ENCODE measurements at regions not wholly inside any gene's neighbourhood (a gene's known extent, or its start where the extent isn't known, plus 50 kb on each side); places are given as distances from the start of the nearest gene placed in this dataset.
"Not testable (repeated sequence)": the region's sequence is repeated elsewhere in the genome, so short reads cannot be mapped to it uniquely, and the experiment has no call there.

DNA sequence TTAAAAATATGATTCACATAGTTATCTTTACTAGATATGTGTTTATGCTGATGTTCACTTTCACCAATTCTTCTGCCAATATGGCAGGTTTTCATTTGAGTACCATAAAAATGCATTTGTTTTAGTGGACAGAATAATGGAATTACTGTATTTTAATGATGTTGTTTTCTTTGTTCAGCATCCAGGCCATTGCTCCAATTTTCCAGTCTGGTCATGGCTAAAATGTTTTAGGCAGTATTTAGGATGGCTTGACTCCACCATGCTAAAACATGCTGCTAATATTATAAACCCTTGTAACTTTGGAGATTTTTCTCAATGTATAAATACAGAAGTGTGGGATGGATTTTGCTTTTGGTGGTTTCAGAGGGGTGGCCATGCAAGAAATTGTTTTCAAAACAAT lies 273.0 kb upstream of the RPS23 start:
- DNase-seq (ENCODE audit: low read depth), result no peak

DNA sequence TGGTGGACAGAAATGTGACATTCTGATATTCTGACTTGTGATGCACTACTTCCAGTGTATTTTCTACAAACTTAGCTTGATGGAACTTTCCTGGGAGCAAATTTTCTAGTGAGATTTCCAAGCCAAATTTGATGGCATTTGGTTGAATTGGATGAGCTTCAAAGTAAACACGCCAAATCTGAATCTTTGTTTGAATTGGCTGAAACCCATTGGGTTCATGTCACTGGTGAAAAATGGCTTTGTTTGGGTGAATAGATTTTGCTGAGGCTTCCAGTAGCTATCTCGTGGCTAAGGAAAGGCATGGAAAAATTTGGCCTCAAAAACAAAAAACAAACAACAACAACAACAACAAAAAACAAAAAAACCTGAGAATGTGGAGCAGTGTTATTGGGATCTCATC lies 271.1 kb upstream of the RPS23 start:
- DNase-seq (ENCODE audit: low read depth), result peak; percentile 3

DNA sequence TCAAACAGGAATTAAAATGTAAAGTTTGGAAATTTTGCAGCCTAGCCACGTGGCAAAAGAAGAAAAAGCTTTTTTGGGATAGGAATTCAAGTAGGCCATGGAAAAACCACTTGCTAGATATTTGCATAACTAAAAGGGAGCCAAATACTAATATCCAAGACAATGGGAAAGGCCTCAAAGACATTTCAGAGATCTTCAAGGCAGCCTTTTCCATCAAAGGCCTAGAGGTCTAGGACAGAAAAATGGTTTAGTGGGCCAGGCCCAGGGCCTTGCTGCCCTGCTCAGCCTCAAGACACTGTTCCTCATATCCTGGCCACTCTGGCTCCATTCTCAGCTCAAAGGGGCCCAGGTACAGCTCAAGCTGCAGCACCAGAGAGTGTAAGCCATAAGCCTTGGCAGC lies 265.9 kb upstream of the RPS23 start:
- no peak for DNase-seq (ENCODE audit: low read depth)

DNA sequence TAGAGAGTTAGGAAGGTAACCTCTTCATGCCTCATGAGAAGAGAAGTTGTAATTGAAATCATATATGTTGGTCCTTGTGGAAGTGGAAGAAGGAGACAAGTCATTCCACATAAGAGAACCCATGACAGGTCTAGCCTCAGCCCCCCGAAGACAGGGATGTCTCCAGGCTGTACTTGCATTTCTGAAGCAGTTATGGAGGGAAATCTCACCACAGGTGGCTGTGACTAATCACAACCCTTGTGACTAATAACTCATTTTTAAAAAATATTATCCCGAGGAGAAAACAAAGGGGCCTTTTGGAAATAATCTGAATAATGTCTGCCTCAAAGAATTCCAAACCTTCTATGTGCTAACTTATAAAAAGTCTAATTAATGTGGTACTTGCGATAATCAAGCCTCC lies 262.1 kb upstream of the RPS23 start:
- DNase-seq (ENCODE audit: low read depth), result no peak

DNA sequence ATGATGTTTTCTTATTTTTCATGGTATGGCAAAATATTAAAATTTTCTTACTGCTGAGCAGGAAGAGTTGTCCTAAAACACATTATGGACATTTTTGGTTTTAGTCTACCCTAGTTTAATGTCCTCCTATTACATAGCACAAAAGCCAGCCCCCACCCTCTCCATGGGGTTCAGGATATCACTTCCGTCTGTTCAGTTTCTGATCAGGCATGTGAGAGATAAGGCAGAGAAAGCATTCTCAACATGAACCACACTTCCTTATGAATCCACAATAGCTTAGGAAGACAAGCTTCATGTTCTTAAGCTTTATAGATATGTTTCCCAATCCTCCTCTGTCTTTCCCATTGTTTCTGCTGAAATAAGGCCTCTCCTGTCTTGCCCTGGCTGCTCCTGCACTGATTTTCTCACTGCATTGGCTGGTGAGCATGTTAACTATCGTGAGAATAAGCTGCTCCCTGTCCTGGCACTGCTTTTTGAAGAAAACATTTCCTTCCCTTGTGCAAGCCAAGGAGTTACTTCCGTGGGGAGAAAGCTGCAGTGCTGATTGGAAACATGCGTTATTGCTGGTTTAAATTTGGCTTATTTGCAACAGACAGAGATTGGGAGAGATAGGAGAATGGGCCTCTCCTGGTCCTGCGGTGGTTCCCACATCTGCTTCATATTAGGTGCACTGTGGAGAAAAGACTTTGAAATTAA lies 260.3 kb upstream of the RPS23 start:
- peak; percentile 10 for DNase-seq (ENCODE audit: low read depth)

DNA sequence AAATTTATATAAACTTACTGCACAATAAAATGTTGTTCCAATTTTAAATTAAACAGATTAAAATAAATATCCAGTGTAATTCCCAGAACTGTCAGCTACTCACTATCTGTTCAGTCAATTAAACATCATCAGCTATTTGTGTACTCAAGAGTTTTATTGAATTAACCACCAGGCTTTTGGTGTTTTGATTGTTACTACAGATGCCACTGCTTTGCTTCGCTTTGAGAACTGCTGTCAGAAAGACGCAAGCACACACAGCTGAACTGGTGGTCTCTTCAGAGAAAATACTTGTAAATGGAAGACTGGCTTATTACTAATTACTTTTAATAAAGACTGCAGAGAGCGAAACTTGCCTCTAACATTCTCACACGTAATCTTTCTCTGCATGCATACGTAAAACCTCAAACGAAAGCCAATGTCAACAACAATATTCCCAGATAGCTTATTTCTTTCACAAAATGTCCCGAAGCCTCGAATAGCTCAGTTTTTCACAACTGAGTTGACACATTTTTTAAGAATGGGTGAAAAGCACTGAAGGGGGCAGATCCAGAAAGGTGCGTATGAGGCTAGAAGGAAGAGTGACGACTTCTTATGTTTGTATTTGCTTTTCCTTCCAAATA lies 259.6 kb upstream of the RPS23 start:
- no peak for DNase-seq (ENCODE audit: low read depth)

DNA sequence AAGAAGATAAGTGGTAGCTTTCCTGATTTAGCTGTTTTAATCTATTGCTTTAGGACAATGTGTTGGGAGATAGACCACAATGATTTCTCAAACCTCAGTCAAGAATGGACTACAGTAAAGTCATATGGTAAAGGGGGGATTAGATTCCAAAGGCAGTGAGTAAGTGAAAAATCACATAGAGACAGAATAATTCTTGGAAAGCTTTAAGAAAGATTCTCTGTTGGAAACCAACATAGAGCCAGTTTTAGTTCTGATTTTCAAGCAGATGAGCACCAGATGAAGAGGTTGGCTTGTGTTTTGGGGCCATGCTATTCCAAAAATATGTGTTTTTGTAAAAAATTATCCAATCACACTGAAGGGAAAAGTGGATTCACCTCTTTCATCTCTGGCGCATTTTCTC lies 256.8 kb upstream of the RPS23 start:
- no peak for DNase-seq (ENCODE audit: low read depth)

DNA sequence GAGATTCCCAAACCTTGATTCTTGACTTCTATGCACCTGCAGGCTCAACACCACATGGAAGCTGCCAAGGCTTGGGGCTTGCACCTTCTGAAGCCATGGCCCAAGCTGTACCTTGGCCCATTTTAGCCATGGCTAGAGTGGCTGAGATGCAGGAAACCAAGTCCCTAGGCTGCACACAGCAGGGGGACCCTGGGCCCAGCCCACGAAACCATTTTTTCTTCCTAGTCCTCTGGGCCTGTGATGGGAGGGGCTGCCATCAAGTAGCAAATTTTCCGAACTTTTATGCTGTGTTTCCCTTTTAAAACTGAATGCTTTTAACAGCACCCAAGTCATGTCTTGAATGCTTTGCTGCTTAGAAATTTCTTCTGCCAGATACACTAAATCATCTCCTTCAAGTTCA lies 253.9 kb upstream of the RPS23 start:
- DNase-seq (ENCODE audit: low read depth), result not testable (repeated sequence)

DNA sequence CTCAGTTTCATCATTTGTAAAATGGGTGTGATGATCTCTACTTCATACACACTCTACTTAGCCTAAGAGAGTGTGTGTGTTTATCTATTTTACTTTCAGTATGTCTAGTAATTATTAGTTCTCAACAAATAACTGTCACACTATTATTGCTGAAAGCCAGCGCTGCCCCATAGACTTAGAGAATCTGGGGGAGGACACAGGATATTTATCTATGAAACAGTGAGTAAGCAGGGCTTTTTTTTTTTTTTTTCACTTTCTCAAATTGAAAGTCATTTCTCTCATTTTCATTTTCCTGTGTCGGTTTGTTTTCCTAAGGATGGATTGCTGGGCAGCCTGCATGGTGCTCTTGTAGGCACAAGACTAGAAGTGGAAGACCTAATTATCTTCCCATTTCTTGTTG lies 248.4 kb upstream of the RPS23 start:
- DNase-seq (ENCODE audit: low read depth), result no peak

DNA sequence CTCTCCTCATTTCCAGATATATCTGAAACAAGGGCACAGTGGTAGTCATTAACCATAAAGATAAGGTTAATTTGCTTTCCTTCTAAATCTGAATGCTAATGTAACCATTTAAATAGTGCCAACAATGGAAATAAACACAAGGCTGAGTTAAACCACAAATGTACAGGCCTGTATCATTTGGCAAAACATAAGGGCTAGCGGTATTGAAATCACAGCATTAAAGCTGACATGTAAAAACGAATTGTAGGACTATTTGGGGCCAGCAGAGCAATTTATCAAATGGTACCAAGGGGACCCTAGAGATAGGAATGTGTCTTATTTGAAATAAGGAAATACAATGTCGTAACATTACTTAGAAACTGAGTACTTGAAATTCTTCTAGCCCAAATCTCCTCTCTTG lies 247.5 kb upstream of the RPS23 start:
- DNase-seq (ENCODE audit: low read depth), result no peak

DNA sequence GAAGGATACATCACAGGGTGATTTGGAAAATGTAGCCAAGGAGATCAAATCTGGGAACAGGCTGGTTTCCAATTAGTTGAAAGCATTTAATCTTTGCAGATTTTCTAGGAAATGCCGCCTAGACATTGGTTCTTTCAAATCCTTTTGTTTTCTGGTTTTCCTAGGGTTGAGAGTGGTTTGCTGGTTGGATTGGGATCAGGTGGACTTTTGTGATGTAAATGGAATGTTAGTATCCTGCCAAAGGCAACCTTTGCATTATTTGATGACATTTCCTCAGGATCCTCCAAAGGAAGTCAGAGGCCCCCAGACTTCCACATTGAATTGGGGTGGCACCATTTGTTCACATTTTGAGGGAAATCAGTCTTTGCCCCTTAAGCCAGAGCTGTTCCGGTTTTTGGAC lies 245.5 kb upstream of the RPS23 start:
- no peak for DNase-seq (ENCODE audit: low read depth)

DNA sequence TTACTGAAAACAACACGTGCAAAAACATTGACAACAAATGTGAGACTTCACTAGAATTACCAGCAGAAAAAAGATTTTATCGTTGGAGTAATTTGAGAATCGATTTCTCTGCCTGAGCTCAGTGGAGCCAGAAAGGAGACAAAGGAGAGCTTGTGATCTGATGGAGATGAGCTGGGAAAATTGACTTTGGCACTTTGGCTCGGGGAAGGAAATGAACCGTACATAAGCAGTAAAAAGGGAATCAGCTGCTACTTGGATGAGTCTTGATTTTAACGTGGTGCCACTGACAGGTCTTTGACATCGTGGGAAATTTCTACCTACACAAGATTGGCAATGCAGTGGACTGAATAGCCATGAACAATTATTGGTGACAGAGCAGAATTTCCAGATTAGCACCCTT lies 244.7 kb upstream of the RPS23 start:
- no peak for DNase-seq (ENCODE audit: low read depth)

DNA sequence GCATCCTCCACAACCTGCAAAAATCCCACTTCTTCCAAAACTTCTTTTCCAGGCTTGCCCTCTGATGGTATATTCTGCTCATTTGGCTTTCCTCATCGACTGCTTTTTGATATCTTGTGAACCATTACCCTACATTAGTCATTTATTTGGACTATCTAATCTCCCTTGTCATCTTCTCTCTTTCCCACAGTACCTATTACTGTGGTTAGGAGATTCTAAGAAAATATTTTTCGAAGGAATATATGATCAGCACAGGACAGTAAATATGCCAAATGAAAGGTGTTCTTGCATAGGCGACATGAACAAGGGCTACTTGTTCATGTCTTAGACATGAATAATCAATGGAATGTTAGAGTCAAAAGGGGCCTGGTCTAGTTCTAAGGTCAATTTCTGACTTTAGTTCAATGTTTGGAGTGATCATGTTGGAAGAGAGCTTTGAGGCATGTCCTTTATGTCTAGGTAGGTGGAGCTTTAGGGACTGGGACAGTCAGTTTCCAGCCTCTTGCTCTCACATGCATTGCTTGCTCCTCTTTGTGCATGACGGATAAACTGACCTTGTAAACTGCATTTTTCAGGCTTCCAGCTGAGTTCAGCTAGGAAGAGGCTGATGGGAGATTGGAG lies 243.4 kb upstream of the RPS23 start:
- DNase-seq (ENCODE audit: low read depth), result no peak

DNA sequence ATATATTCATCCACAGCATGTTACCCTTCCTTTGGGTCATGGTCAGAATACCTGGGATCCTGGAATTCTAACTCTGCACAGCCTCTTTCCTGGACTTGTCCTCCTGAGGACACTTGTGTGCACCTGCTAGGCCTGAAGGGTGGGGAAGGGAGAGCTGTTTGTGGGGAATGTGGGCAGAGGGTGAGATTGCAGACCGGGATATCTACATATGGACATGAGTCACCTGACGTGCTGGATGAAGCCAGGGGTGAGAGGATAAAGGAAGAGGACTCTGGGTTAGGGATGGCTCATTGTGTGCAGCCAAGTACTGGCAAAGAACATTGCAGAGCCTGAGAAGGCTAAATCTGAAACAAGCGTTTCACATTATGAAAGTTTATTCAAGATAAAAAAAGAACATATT lies 241.4 kb upstream of the RPS23 start:
- no peak for DNase-seq (ENCODE audit: low read depth)

DNA sequence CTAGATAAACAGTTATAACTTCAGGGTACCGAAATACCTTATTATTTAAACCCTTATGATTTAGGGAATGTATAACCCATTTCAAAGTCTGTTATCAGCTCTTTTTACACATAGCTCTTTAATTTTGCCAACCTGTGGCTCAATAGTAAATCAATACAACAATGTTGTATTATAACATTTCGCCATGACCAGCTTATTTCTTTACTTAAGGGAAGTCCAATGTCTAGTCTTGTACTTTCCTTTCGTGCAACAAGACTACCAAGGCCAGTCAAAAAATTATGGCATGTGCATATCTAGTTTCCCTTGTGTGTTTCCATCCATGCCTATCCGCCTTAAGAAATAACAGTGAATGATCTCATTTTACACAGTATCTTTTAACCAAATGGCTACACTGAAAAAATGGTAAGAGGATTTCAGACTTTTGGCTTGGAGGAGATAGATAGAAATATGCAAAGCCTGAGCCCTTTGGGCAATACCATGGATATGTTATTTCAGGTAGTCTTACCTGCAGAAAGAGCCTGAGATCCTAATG lies 239.5 kb upstream of the RPS23 start:
- no peak for DNase-seq (ENCODE audit: low read depth)

DNA sequence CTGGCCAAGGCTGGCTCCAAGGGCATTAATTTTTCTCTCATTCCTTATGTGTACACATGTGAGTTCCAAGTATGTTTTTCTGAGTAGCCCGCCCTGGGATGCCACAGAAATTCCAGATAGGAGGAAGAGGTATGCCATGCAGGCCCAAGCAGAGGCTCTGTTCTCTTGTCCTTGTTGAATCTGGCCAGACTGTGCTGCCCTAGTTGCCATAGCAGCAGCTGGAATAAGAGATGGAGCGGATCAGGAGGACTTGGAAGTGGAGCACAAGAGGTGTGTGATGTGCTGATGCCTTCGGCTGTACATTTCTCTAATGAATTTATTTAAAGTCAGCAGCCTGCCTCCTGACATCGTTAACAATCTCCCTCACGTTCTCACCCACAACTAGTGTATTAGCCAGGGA lies 235.6 kb upstream of the RPS23 start:
- no peak for DNase-seq (ENCODE audit: low read depth)

DNA sequence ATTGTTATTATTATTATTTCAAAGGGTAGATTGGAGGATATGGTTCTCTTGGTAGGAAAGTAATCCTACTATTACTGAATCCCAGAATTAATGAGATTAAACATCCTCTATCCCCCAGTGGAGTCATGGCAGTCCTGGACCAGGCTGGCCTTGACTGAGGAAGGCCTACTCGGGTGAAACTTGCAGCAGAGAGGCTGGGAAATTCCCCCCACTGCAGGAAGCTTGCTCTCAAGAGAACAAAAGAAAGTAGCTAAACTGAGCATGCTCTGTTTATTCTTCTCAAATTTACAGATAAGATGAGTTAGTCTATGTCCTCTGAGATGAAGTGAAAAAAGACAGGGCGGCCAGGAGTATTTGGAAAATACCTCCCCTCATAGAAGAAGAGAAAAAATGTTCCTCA lies 233.9 kb upstream of the RPS23 start:
- no peak for DNase-seq (ENCODE audit: low read depth)

DNA sequence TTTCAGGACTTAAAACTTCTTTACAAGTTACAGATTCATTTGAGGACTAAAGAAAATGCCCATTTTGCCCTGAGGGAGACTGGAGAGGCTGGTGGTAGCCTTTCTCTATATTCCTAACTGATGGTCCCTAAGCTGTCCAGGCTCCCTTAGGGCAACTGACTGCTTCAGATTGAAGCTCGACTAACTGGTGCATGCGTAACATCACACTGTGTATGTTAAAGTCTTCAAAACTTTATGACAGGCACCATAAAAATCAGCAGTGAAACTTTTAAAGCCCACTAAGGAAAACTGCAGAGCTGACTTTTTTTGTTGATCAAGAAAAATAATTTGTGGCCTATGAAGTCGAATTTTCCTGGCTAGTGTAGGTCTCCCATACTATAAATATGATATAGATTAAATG lies 233.0 kb upstream of the RPS23 start:
- DNase-seq (ENCODE audit: low read depth), result no peak

DNA sequence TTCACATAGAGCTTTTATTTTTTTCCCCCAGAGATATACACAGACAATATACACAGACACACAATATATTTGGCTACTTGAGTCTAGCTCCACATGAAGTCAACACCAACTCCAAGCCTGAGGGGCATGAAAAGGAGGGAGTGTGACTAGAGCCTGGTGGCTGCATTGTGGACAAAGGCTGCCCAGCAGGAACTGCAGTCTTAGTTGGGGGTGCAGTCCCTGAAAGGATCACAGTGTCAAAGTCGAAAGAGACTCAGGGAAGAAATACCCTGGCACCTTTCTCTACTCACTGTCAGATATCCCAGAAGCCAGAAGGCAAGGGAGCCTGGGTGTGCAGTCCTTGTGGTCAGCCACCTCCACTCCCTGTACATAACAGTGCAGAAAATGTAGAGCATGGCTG lies 231.6 kb upstream of the RPS23 start:
- no peak for DNase-seq (ENCODE audit: low read depth)

DNA sequence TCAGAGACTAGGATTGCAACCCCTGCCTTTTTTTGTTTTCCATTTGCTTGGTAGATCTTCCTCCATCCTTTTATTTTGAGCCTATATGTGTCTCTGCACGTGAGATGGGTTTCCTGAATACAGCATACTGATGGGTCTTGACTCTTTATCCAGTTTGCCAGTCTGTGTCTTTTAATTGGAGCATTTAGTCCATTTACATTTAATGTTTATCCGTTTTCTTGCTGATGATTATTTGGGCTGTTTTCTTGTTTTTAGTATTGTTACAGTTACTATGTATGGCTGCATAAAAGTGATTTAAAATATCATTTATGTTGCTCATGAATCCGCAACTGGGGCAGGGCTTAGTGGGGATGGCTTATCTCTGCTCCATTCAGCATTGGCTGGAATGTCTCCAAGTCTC lies 228.2 kb upstream of the RPS23 start:
- DNase-seq (ENCODE audit: low read depth), result not testable (repeated sequence)

DNA sequence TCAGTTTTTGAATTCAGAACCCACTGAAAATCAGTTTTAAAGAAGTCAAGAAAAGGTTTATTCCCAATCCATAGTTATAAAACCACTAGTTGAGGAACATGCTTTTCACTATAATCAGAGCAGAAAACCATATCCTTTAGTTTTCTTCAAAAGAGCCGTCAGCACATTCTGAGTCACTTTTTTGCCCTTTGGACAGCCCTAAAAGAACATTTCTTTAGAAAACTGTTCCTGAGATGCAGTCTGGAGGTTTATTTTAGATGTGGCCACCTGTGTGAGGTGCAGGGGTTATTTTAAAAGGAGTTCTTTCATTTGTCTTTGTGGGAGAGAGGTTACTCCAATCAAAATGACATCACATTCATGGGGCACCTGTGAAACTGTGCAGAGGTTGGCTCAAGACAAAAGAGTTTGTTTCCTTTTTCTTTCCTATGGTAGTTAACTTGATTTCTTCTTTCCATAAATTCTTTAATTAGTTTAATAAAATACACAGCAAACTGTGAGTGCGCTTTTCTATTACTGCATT lies 221.6 kb upstream of the RPS23 start:
- DNase-seq (ENCODE audit: low read depth), result no peak

DNA sequence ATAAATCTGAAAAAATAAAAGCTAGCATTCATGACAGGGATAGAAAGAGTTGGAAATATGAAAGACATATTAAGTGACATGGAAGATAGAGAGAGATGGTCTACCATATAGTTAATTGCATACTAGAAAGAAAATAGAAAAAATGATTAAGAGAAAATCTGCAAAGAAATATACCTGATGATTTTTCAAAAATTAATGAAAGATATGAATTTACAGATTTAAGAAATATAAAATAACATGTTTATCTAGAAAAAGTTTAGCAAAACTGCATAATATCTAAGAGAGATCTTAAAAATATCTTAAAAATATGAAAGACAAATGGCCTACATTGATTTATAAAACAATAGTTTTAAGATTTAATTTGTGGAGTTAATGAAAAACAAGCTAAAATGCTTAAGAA lies 219.1 kb upstream of the RPS23 start:
- DNase-seq (ENCODE audit: low read depth), result no peak

DNA sequence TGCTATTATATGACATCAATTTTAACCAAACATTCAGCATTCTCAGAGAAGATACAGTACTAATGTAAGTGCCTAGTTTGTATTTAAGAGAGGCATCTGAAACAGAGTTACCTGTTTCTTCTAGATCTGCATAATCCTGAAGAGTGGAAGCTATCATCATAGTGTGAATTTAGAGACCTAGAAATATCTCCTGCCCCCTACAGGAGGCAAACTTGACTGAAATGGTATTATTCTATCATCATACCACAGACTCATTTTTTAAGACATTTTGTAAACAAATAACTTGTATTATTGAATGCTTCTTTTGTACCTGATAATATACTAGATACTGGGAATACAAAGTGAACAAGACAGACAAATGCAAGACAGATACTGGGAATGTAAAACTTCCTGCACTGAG lies 216.8 kb upstream of the RPS23 start:
- peak; percentile 26 for DNase-seq (ENCODE audit: low read depth)
